GM10266 (cell line): ENCODE measurements at regions not wholly inside any gene's neighbourhood (a gene's known extent, or its start where the extent isn't known, plus 50 kb on each side); places are given as distances from the start of the nearest gene placed in this dataset.

Experiments
- DNase-seq: peaks from one replicate; pipeline ENCODE4 v3.0.0; 2012; ENCODE audit errors: extremely low spot score
- TF ChIP-seq, protein P1 (sequence below): IDR thresholded peaks from 2 replicates; pipeline ENCODE4 v1.5.1; 2012; ENCODE audit warnings: mild to moderate bottlenecking, low read depth; ENCODE audit not compliant: control insufficient read depth, insufficient read depth; ENCODE audit errors: missing control alignments

GRCh38 chr2:16477648-16478047 is 188.0 kb downstream of the CYRIA start:
- TF ChIP-seq, protein P1, sequence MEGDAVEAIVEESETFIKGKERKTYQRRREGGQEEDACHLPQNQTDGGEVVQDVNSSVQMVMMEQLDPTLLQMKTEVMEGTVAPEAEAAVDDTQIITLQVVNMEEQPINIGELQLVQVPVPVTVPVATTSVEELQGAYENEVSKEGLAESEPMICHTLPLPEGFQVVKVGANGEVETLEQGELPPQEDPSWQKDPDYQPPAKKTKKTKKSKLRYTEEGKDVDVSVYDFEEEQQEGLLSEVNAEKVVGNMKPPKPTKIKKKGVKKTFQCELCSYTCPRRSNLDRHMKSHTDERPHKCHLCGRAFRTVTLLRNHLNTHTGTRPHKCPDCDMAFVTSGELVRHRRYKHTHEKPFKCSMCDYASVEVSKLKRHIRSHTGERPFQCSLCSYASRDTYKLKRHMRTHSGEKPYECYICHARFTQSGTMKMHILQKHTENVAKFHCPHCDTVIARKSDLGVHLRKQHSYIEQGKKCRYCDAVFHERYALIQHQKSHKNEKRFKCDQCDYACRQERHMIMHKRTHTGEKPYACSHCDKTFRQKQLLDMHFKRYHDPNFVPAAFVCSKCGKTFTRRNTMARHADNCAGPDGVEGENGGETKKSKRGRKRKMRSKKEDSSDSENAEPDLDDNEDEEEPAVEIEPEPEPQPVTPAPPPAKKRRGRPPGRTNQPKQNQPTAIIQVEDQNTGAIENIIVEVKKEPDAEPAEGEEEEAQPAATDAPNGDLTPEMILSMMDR = no peak
- DNase-seq = no peak

DNA sequence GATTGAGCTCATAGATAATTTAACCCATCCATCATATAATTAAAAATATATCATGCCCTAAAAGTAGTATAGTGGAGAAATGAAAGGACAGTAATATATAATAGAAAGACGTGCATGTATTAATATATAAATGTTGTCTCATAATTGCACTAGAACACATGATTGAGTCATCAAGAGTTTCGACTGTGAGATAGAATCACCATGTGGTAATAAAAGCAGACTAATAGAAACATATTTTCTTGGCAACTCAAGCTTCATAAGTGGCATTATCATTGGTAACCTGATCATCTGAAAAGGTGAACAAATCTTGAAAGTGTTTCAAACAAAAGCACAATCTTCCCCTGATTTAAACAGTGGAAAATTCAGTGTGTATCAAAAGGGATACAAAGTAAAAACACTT is 188.8 kb downstream of the CYRIA start:
- no peak for DNase-seq
- TF ChIP-seq, protein P1 = no peak

DNA sequence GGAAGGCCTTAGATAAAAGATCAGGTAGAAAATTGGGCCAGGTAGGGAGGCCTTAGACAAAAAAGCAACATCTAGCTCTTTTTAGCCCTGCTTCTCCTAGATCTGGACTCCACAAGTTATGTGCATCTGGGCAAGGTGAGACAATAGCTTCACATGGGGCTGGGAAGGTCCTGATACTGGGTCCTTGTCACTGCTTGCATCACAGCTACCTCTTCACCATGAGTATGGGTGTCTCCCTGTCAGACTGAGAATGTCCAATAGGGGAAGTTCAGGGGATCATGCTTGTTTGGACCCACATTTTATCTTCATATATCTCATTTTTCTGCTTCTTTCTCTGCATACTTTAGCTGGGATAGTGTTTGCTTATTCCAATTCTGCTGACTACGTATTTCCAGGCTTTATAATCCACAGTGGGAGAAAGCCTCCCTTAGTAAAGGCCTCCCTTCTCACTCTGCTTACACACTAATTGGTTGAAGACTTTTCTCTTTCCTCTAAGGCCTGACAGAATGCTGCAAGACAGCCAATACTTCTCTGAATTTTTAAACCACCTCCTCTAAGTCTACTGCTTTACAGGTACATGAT is 189.6 kb downstream of the CYRIA start:
- DNase-seq = no peak
- TF ChIP-seq, protein P1 = no peak

DNA sequence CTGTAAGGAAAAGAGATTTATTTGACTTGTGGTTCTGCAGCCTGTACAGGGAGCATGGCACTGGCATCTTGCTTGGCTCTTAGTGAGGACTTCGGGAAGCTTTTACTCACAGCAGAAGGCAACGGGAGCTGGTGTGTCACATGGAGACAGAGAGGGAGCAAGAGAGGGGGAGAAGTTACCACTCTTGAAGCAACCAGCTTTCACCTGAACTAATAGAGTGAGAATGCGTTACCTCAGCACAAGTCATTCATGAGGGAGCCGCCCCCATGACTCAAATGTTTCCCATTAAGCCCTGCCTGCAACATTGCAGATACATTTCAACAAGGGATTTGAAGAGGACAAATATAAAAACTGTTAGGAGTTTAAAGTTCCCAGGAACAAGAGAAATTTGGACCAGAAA is 190.0 kb downstream of the CYRIA start:
- TF ChIP-seq, protein P1 = no peak
- DNase-seq = no peak

DNA sequence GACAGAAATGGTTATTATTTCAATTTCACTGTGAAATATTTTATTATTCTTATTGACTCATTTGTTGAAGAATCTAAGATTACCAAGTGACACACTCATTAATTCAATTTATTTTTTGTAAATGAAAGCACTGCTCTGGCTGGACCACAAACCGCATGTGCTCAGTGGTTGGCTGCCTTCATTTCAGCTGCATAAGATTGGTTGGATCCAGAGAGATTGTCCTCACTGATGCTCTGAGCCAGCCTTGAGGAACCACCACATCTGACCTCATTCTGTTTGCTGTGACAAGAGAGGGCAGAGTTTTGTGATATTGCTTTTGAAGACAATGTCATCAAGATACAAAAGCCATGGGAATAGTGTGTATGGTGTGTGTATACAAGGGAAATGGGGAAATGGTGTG is 192.1 kb downstream of the CYRIA start:
- TF ChIP-seq, protein P1 = no peak
- no peak for DNase-seq

DNA sequence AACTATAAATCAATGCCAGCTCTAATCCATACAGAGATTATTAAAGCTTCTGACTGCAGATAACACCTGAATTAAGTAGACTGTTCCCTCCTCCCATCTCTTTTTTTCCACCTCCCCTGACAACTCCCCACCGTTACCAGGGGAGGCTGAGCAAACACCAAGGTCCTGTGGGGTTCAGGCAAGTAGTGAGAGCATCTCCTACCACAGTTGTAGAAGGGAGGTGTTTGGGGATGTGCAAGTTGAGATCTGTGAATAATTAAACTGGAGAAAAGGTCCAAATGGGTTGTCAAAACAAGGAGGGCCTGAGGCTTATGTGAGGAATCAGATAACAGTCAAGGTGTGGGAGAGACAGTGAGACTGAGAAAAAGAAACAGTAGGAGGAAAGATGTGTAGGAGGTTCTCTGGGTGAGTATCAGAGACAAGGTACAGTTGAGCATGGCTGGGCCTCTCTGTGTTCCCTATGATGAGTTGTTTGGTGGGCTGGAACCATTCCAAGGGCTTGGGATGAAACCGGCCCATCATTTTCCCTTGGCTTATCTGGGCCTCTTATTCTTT is 194.6 kb downstream of the CYRIA start:
- TF ChIP-seq, protein P1 = no peak
- no peak for DNase-seq

DNA sequence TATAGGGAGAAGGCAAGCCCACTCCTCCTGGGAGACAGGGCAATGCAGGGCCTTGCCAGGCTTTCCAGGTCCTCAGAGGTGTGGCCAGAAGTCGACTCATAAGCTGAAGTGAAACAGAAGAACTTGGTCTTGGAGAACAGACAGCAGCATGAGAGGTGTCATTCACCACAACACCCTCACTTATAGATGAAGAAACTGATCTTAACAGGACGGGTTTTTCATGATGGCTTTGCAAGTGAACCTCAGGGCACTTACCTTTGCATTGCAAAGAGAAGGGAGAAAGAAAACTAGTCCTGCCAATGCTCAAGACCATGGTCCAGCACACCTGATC is 198.8 kb downstream of the CYRIA start:
- TF ChIP-seq, protein P1 = no peak
- no peak for DNase-seq
